ENCODE measurements at regions not wholly inside any gene's neighbourhood (a gene's known extent, or its start where the extent isn't known, plus 50 kb on each side); places are given as distances from the start of the nearest gene placed in this dataset.

GRCh38 chr5:179414459-179415261 lies 69.4 kb upstream of the ADAMTS2 start:
- Mint-ChIP-seq H3K9me3 (no peaks in the 10 kb centered on the region), H3K36me3 (ENCODE audit: low read depth) (no peaks in the 10 kb centered on the region), H3K4me1 (no peaks in the 10 kb centered on the region), H3K27ac (no peak overlapping the region), H3K27me3 (no peaks in the 10 kb centered on the region), H3K4me3 (no peak overlapping the region)
- no peak for DNase-seq
- intact Hi-C loops (cut with micrococcal nuclease), result no loop called here

- no peaks in the 10 kb centered on the region for H3K9me3 Mint-ChIP-seq
- DNase-seq, result no peak
Observed at GRCh38 chr5:179413711-179414458, 68.6 kb upstream of the ADAMTS2 start.

GRCh38 chr5:179413086-179413690 lies 67.9 kb upstream of the ADAMTS2 start:
- DNase-seq, result no peak
- no peaks in the 10 kb centered on the region for H3K27me3 Mint-ChIP-seq
- intact Hi-C loops (cut with micrococcal nuclease), result no loop called here
- no peak overlapping the region for H3K27ac Mint-ChIP-seq
- H3K9me3 Mint-ChIP-seq, result no peaks in the 10 kb centered on the region
- no peak overlapping the region for H3K4me3 Mint-ChIP-seq
- H3K36me3 Mint-ChIP-seq (ENCODE audit: low read depth), result no peaks in the 10 kb centered on the region
- H3K4me1 Mint-ChIP-seq, result no peaks in the 10 kb centered on the region

More at GRCh38 chr5:179413711-179414458, 68.6 kb upstream of the ADAMTS2 start:
- Mint-ChIP-seq H3K4me3 (no peak overlapping the region), H3K27ac (no peak overlapping the region), H3K36me3 (ENCODE audit: low read depth) (no peaks in the 10 kb centered on the region), H3K4me1 (no peaks in the 10 kb centered on the region), H3K27me3 (no peaks in the 10 kb centered on the region)
- intact Hi-C loops (cut with micrococcal nuclease), result no loop called here

GRCh38 chr5:179411161-179411841 lies 66.0 kb upstream of the ADAMTS2 start:
- H3K9me3 Mint-ChIP-seq, result no peaks in the 10 kb centered on the region
- H3K27me3 Mint-ChIP-seq, result no peaks in the 10 kb centered on the region
- intact Hi-C loops (cut with micrococcal nuclease), result no loop called here
- no peak for DNase-seq
- H3K4me3 Mint-ChIP-seq, result no peak overlapping the region
- no peaks in the 10 kb centered on the region for H3K4me1 Mint-ChIP-seq
- H3K27ac Mint-ChIP-seq, result no peak overlapping the region
- no peaks in the 10 kb centered on the region for H3K36me3 Mint-ChIP-seq (ENCODE audit: low read depth)

- no peaks in the 10 kb centered on the region for H3K4me1 Mint-ChIP-seq
- DNase-seq, result no peak
- no peaks in the 10 kb centered on the region for H3K27me3 Mint-ChIP-seq
- H3K27ac Mint-ChIP-seq, result no peak overlapping the region
- H3K9me3 Mint-ChIP-seq, result no peaks in the 10 kb centered on the region
- H3K36me3 Mint-ChIP-seq (ENCODE audit: low read depth), result no peaks in the 10 kb centered on the region
- no peak overlapping the region for H3K4me3 Mint-ChIP-seq
- intact Hi-C loops (cut with micrococcal nuclease), result no loop called here
Observed at GRCh38 chr5:179410291-179411160, 65.3 kb upstream of the ADAMTS2 start.

- H3K27me3 Mint-ChIP-seq, result no peaks in the 10 kb centered on the region
- DNase-seq, result no peak
- no peak overlapping the region for H3K4me3 Mint-ChIP-seq
- intact Hi-C loops (cut with micrococcal nuclease), result no loop called here
- H3K36me3 Mint-ChIP-seq (ENCODE audit: low read depth), result no peaks in the 10 kb centered on the region
- H3K9me3 Mint-ChIP-seq, result no peaks in the 10 kb centered on the region
- no peak overlapping the region for H3K27ac Mint-ChIP-seq
- H3K4me1 Mint-ChIP-seq, result no peaks in the 10 kb centered on the region
Observed at GRCh38 chr5:179409806-179410205, 64.5 kb upstream of the ADAMTS2 start.

- H3K36me3 Mint-ChIP-seq (ENCODE audit: low read depth), result no peaks in the 10 kb centered on the region
- H3K9me3 Mint-ChIP-seq, result no peaks in the 10 kb centered on the region
Observed at GRCh38 chr5:179408611-179409010, 63.4 kb upstream of the ADAMTS2 start.

GRCh38 chr5:179407191-179408175 lies 62.2 kb upstream of the ADAMTS2 start:
- Mint-ChIP-seq H3K36me3 (ENCODE audit: low read depth) (no peaks in the 10 kb centered on the region), H3K4me1 (no peaks in the 10 kb centered on the region)

More at GRCh38 chr5:179408611-179409010, 63.4 kb upstream of the ADAMTS2 start:
- Mint-ChIP-seq H3K4me1 (no peaks in the 10 kb centered on the region), H3K27me3 (no peaks in the 10 kb centered on the region), H3K27ac (no peak overlapping the region), H3K4me3 (no peak overlapping the region)
- DNase-seq, result no peak
- intact Hi-C loops (cut with micrococcal nuclease), result no loop called here

GRCh38 chr5:179406031-179406961 lies 61.0 kb upstream of the ADAMTS2 start:
- no peak overlapping the region for H3K4me3 Mint-ChIP-seq
- DNase-seq, result no peak
- H3K4me1 Mint-ChIP-seq, result no peaks in the 10 kb centered on the region
- H3K36me3 Mint-ChIP-seq (ENCODE audit: low read depth), result no peaks in the 10 kb centered on the region
- no peaks in the 10 kb centered on the region for H3K27me3 Mint-ChIP-seq
- intact Hi-C loops (cut with micrococcal nuclease), result no loop called here
- no peak overlapping the region for H3K27ac Mint-ChIP-seq
- no peaks in the 10 kb centered on the region for H3K9me3 Mint-ChIP-seq

More at GRCh38 chr5:179407191-179408175, 62.2 kb upstream of the ADAMTS2 start:
- intact Hi-C loops (cut with micrococcal nuclease), result no loop called here
- DNase-seq, result no peak
- no peak overlapping the region for H3K27ac Mint-ChIP-seq
- H3K4me3 Mint-ChIP-seq, result no peak overlapping the region
- no peaks in the 10 kb centered on the region for H3K9me3 Mint-ChIP-seq
- no peaks in the 10 kb centered on the region for H3K27me3 Mint-ChIP-seq

GRCh38 chr5:179405426-179406030 lies 60.3 kb upstream of the ADAMTS2 start:
- no peak overlapping the region for H3K4me3 Mint-ChIP-seq
- no peaks in the 10 kb centered on the region for H3K27me3 Mint-ChIP-seq
- intact Hi-C loops (cut with micrococcal nuclease), result no loop called here
- H3K27ac Mint-ChIP-seq, result no peak overlapping the region
- H3K4me1 Mint-ChIP-seq, result no peaks in the 10 kb centered on the region
- H3K9me3 Mint-ChIP-seq, result peaks cover 5% of the 10 kb centered on the region
- no peak for DNase-seq
- H3K36me3 Mint-ChIP-seq (ENCODE audit: low read depth), result no peaks in the 10 kb centered on the region

- intact Hi-C loops (cut with micrococcal nuclease), result no loop called here
- Mint-ChIP-seq H3K36me3 (ENCODE audit: low read depth) (no peaks in the 10 kb centered on the region), H3K27me3 (no peaks in the 10 kb centered on the region), H3K27ac (no peak overlapping the region), H3K9me3 (peaks cover 5% of the 10 kb centered on the region), H3K4me1 (no peaks in the 10 kb centered on the region), H3K4me3 (no peak overlapping the region)
- no peak for DNase-seq
Observed at GRCh38 chr5:179405054-179405416, 59.8 kb upstream of the ADAMTS2 start.

Measured in activated CD4-positive, alpha-beta T cell treated with anti-CD3 and anti-CD28 coated beads, Interleukin-2, amount 10 ng/mL, durations not matched to agents 24 days and 14 days (primary cell).